Pancreas (tissue), 10 donors: ENCODE measurements at regions not wholly inside any gene's neighbourhood (a gene's known extent, or its start where the extent isn't known, plus 50 kb on each side); places are given as distances from the start of the nearest gene placed in this dataset.
"Not testable (repeated sequence)": the region's sequence is repeated elsewhere in the genome, so short reads cannot be mapped to it uniquely, and the experiment has no call there.

ENCODE experiments used
- ATAC-seq, 4 donors: fragments of 200-7000 bp; cut with Tn5 transposase; one replicate each; pipeline versions ENCODE4 v1.8.0 to v1.9.1; 2020; ENCODE audit warnings: mild to moderate bottlenecking in 4 of 4, moderate library complexity in 4 of 4
- DNase-seq, 6 donors: peaks; one replicate each; pipeline ENCODE4 v3.0.0-alpha.2; 2020
- FAIRE-seq: peaks from 2 replicates; lab custom pipeline; 2012; peaks lifted over from hg19 to GRCh38; lab: Jason Lieb, UNC
- H3K27ac ChIP-seq, 4 donors: fragments of 200-600 bp; sonication (generic); 1 replicate in 3 of 4; 2 replicates in 1 of 4; pipeline versions ENCODE4 v1.5.0 to v1.8.0; 2020
- H3K27me3 ChIP-seq, 4 donors: fragments of 200-600 bp; one replicate each; pipeline ENCODE4 v1.8.0; 2021
- H3K36me3 ChIP-seq, 3 donors: fragments of 200-600 bp; sonication (generic) in 1 of 3; one replicate each; pipeline versions ENCODE4 v1.5.0 to v1.8.0; 2020 to 2021
- H3K4me1 ChIP-seq, 3 donors: fragments of 200-600 bp; one replicate each; pipeline ENCODE4 v1.8.0; 2021
- H3K4me3 ChIP-seq, 4 donors: fragments of 200-600 bp; sonication (generic) in 2 of 4; one replicate each; pipeline versions ENCODE4 v1.5.0 to v1.8.0; 2020 to 2021
- H3K9me3 ChIP-seq, 4 donors: fragments of 200-600 bp; one replicate each; pipeline ENCODE4 v1.8.0; 2021
- CTCF ChIP-seq, 4 donors: fragments of 200-600 bp; sonication (generic) in 3 of 4; IDR thresholded peaks; one replicate each; pipeline versions ENCODE4 v1.5.0 to v1.8.0; 2021; ENCODE audit warnings: antibody characterized with exemption in 4 of 4
- WGBS, 2 donors: extraction: QIAGEN DNeasy Blood & Tissue Kit; methylation state at CpG; one replicate each; pipeline ENCODE4 v1.1.7; 2013; 5-methylcytosine and 5-hydroxymethylcytosine counted together
- intact Hi-C, 3 donors: fragments of 100-400 bp; cut with DNase I; formaldehyde crosslinking; loops; one replicate each; pipeline versions ENCODE4 v1.11.1 to v1.14.2; 2022
- donor health status: healthy with polysubstance abuse.
- donor health status: DM: no; HTN: no; CAD: no; lungs with moderate emphysema.
- donor health status: DM: no; HTN: no; CAD: no.
- donor health status: control.
- donor health status: control.
- donor health status: Bipolar disorder and iron deficiency.
- donor health status: DM: yes; HTN: yes; CAD: no.
- donor health status: DM: no; HTN: no; CAD: no.
- donor health status: DM: no; HTN: no; CAD: no.
- donor health status: DM: yes; HTN: yes; CAD: no.

DNA sequence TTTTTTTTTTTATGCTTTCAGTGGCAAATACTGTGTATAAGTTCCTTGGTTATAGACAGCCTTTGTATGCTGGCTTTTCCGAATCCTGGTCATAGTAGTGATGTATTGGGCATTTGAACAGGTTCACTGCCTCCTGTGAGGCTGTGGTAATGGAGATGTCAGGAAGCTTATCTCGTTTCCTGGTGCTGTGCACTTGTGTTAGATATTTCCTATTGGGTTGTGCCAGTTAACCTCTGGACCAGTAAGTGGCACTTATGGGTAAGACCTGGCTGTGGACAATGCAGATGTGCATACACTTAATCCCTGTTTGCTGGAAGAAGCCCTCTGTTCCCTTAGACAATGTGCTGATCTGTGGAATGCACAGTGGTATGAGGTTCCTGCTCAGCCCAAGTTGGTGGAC lies 135.4 kb upstream of the KITLG start:
- no peak for FAIRE-seq

GRCh38 chr12:88714263-88714882 lies 134.1 kb upstream of the KITLG start:
- H3K9me3 ChIP-seq, FAIRE-seq, H3K4me3 ChIP-seq, intact Hi-C loops, DNase-seq, ATAC-seq, H3K27ac ChIP-seq, H3K27me3 ChIP-seq, H3K4me1 ChIP-seq, H3K36me3 ChIP-seq: not testable (repeated sequence)
- 93% methylated on average over 25 of the region's 25 CpGs for WGBS, 2 donors

More for the DNA sequence above, 135.4 kb upstream of the KITLG start:
- no peaks in the 10 kb centered on the region for H3K36me3 ChIP-seq
- ATAC-seq (peak; percentile 16 to 37 (median 26)), DNase-seq (no peak)
- intact Hi-C loops = no loop called here
- no peak overlapping the region for H3K4me3 ChIP-seq
- H3K27me3 ChIP-seq = no peaks in the 10 kb centered on the region
- peaks cover 2 to 9% (median 8%) of the 10 kb centered on the region in 3 donors for H3K4me1 ChIP-seq
- no peaks in the 10 kb centered on the region for H3K9me3 ChIP-seq
- H3K27ac ChIP-seq = no peak overlapping the region
- WGBS, 2 donors = 70 to 83% methylated on average over 2 of the region's 2 CpGs
- no peak for TF ChIP-seq CTCF (IDR thresholded peaks at IDR 0.05)

GRCh38 chr12:88707800-88708199 lies 127.5 kb upstream of the KITLG start:
- FAIRE-seq (no peak), DNase-seq (no peak), ATAC-seq (no peak)
- WGBS, 2 donors = 91 to 95% methylated on average over 2 of the region's 2 CpGs
- no peaks in the 10 kb centered on the region for H3K27me3 ChIP-seq
- H3K36me3 ChIP-seq = no peaks in the 10 kb centered on the region
- no peak overlapping the region for H3K4me3 ChIP-seq
- intact Hi-C loops = no loop called here
- no peaks in the 10 kb centered on the region for H3K4me1 ChIP-seq
- H3K9me3 ChIP-seq = no peaks in the 10 kb centered on the region
- TF ChIP-seq CTCF (IDR thresholded peaks at IDR 0.05) = no peak
- no peak overlapping the region for H3K27ac ChIP-seq

DNA sequence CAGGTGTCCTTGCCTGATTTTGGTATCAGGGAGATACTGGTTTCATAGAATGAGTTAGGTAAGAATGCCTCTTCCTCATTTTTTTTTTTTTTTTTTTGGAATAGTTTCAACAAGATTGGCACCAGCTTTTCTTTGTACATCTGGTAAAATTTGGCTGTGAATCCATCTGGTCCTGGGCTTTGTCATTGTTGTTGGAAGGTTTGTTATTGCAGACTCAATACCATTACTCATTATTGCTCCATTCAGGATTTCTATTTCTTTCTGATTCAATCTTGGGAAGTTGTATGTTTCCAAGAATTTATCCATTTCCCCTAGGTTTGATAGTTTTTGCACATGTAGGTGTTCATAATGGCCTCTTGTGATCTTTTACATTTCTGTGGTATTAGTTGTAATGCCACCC lies 126.0 kb upstream of the KITLG start:
- no peak overlapping the region for H3K27ac ChIP-seq
- DNase-seq (no peak), FAIRE-seq (no peak), ATAC-seq (no peak)
- no peaks in the 10 kb centered on the region for H3K9me3 ChIP-seq
- H3K4me3 ChIP-seq = no peak overlapping the region
- H3K27me3 ChIP-seq = no peaks in the 10 kb centered on the region
- no peaks in the 10 kb centered on the region for H3K36me3 ChIP-seq
- intact Hi-C loops = no loop called here
- no peaks in the 10 kb centered on the region for H3K4me1 ChIP-seq
- TF ChIP-seq CTCF (IDR thresholded peaks at IDR 0.05) = no peak

- Histone ChIP-seq H3K4me3 (no peak overlapping the region), H3K4me1 (no peaks in the 10 kb centered on the region), H3K9me3 (no peaks in the 10 kb centered on the region), H3K27me3 (no peaks in the 10 kb centered on the region), H3K27ac (no peak overlapping the region), H3K36me3 (no peaks in the 10 kb centered on the region)
- 98 to 99% methylated on average over 3 of the region's 3 CpGs for WGBS, 2 donors
- intact Hi-C loops = no loop called here
- DNase-seq = no peak
- TF ChIP-seq CTCF (IDR thresholded peaks at IDR 0.05) = no peak
- ATAC-seq = no peak
- no peak for FAIRE-seq
Measured at GRCh38 chr12:88703790-88704189, 123.5 kb upstream of the KITLG start.
